ENCODE measurements at regions not wholly inside any gene's neighbourhood (a gene's known extent, or its start where the extent isn't known, plus 50 kb on each side); places are given as distances from the start of the nearest gene placed in this dataset.

GRCh38 chr22:34902335-34902734 lies 163.6 kb upstream of the ISX start:
- H3K9me3 ChIP-seq (ENCODE audit: control insufficient read depth in 1 of 2, insufficient read depth in 1 of 2, low read depth in 1 of 2, low read length in 2 of 2) = no peaks in the 10 kb centered on the region
- no peak overlapping the region for H3K4me3 ChIP-seq (replicated peaks in 1 of 2; ENCODE audit: low read depth in 1 of 2, low read length in 2 of 2)
- no peaks in the 10 kb centered on the region for H4K20me1 ChIP-seq (ENCODE audit: insufficient read depth)
- no peaks in the 10 kb centered on the region for H3K27me3 ChIP-seq (ENCODE audit: insufficient read depth, low read length)
- H2AFZ ChIP-seq (ENCODE audit: low read depth, low read length, poor library complexity, severe bottlenecking) = no peak overlapping the region
- intact Hi-C loops (cut with micrococcal nuclease) = no loop called here
- no peak overlapping the region for H3K9ac ChIP-seq (ENCODE audit: low read length)
- RAD21 ChIA-PET (ENCODE audit: low non-redundant PET in 1 of 2, low total read pairs in 2 of 2, uncharacterized antibody in 2 of 2, unreplicated experiment in 2 of 2) = no interaction called here
- CTCF ChIA-PET = no interaction called here
- DNase-seq (ENCODE audit: low read depth, low spot score) (no peak), ATAC-seq (no peak)
- POLR2A ChIA-PET = no interaction called here
- no TSS peak for BruUV-seq (replicated peaks)
- H3K27ac ChIP-seq (ENCODE audit: low read depth, low read length) = no peak overlapping the region
- no peak overlapping the region for H3K4me2 ChIP-seq (ENCODE audit: low read length)
- TF ChIP-seq EGR1 (IDR thresholded peaks at IDR 0.05; ENCODE audit: low read depth) (no peak), ATF3 (IDR thresholded peaks at IDR 0.05) (no peak), SIN3A (IDR thresholded peaks at IDR 0.05; ENCODE audit: low read depth) (no peak), POLR2AphosphoS5 (IDR thresholded peaks at IDR 0.05; ENCODE audit: low read depth, low read length) (no peak), POLR2A (IDR thresholded peaks at IDR 0.05; ENCODE audit: borderline replicate concordance, extremely low read depth, insufficient read depth, insufficient read length) (no peak), REST (IDR thresholded peaks at IDR 0.05; ENCODE audit: low read depth) (no peak)
- H3K79me2 ChIP-seq (ENCODE audit: insufficient read depth, low read length) = no peaks in the 10 kb centered on the region
- no peaks in the 10 kb centered on the region for H3K9me2 ChIP-seq (ENCODE audit: insufficient read depth)
- no peaks in the 10 kb centered on the region for H3K4me1 ChIP-seq (ENCODE audit: control insufficient read depth in 1 of 2, insufficient read depth in 2 of 2, low read length in 2 of 2)
- no peaks in the 10 kb centered on the region for H3K36me3 ChIP-seq (ENCODE audit: control insufficient read depth in 1 of 2, insufficient read depth in 2 of 2, low read length in 2 of 2)

GRCh38 chr22:34903416-34903815 lies 162.5 kb upstream of the ISX start:
- no peak overlapping the region for H3K4me2 ChIP-seq (ENCODE audit: low read length)
- no peaks in the 10 kb centered on the region for H3K36me3 ChIP-seq (ENCODE audit: control insufficient read depth in 1 of 2, insufficient read depth in 2 of 2, low read length in 2 of 2)
- POLR2A ChIA-PET = no interaction called here
- H3K4me1 ChIP-seq (ENCODE audit: control insufficient read depth in 1 of 2, insufficient read depth in 2 of 2, low read length in 2 of 2) = no peaks in the 10 kb centered on the region
- no peaks in the 10 kb centered on the region for H4K20me1 ChIP-seq (ENCODE audit: insufficient read depth)
- no TSS peak for BruUV-seq (replicated peaks)
- no peak overlapping the region for H3K9ac ChIP-seq (ENCODE audit: low read length)
- no peak overlapping the region for H3K4me3 ChIP-seq (replicated peaks in 1 of 2; ENCODE audit: low read depth in 1 of 2, low read length in 2 of 2)
- H3K27ac ChIP-seq (ENCODE audit: low read depth, low read length) = no peak overlapping the region
- H3K27me3 ChIP-seq (ENCODE audit: insufficient read depth, low read length) = no peaks in the 10 kb centered on the region
- H3K9me3 ChIP-seq (ENCODE audit: control insufficient read depth in 1 of 2, insufficient read depth in 1 of 2, low read depth in 1 of 2, low read length in 2 of 2) = no peaks in the 10 kb centered on the region
- no peaks in the 10 kb centered on the region for H3K79me2 ChIP-seq (ENCODE audit: insufficient read depth, low read length)
- H2AFZ ChIP-seq (ENCODE audit: low read depth, low read length, poor library complexity, severe bottlenecking) = no peak overlapping the region
- RAD21 ChIA-PET (ENCODE audit: low non-redundant PET in 1 of 2, low total read pairs in 2 of 2, uncharacterized antibody in 2 of 2, unreplicated experiment in 2 of 2) = no interaction called here
- intact Hi-C loops (cut with micrococcal nuclease) = no loop called here
- no peaks in the 10 kb centered on the region for H3K9me2 ChIP-seq (ENCODE audit: insufficient read depth)
- CTCF ChIA-PET = no interaction called here
- ATAC-seq (no peak), DNase-seq (ENCODE audit: low read depth, low spot score) (no peak)
- no peak for TF ChIP-seq CEBPB (IDR thresholded peaks at IDR 0.05; ENCODE audit: low read depth)
- TF ChIP-seq CTCF (IDR thresholded peaks at IDR 0.05 in 2 of 3, conservative IDR thresholded peaks at IDR 0.05 in 1 of 3; ENCODE audit: borderline replicate concordance in 1 of 3, insufficient read depth in 1 of 3, low read depth in 2 of 3, low read length in 2 of 3) = no peak
- TF ChIP-seq ZBTB33 (IDR thresholded peaks at IDR 0.05; ENCODE audit: extremely low read depth, insufficient replicate concordance, low read length) = no peak
- TF ChIP-seq SP1 (IDR thresholded peaks at IDR 0.05; ENCODE audit: low read depth) = no peak
- TF ChIP-seq FOSL1 (IDR thresholded peaks at IDR 0.05; ENCODE audit: low read depth) = no peak
- no peak for TF ChIP-seq TCF7L2 (IDR thresholded peaks at IDR 0.05; ENCODE audit: borderline replicate concordance, extremely low read depth, insufficient read depth, insufficient read length)
- TF ChIP-seq RAD21 (IDR thresholded peaks at IDR 0.05; ENCODE audit: low read depth) = no peak
- no peak for TF ChIP-seq POLR2A (IDR thresholded peaks at IDR 0.05; ENCODE audit: borderline replicate concordance, extremely low read depth, insufficient read depth, insufficient read length)
- TF ChIP-seq JUND (IDR thresholded peaks at IDR 0.05) = no peak
- no peak for TF ChIP-seq EGR1 (IDR thresholded peaks at IDR 0.05; ENCODE audit: low read depth)
